ENCODE measurements at regions not wholly inside any gene's neighbourhood (a gene's known extent, or its start where the extent isn't known, plus 50 kb on each side); places are given as distances from the start of the nearest gene placed in this dataset.

GRCh38 chr16:17718495-17718894 is 247.7 kb upstream of the XYLT1 start:
- Mint-ChIP-seq H3K4me1 (no peaks in the 10 kb centered on the region), H3K4me3 (no peak overlapping the region), H3K27ac (no peak overlapping the region), H3K27me3 (peaks cover 18% of the 10 kb centered on the region), H3K36me3 (ENCODE audit: low read depth) (no peaks in the 10 kb centered on the region)
- DNase-seq = no peak
- no peak for ATAC-seq
- H3K9me3 ChIP-seq (ENCODE audit: control insufficient read depth, low read length, poor library complexity, severe bottlenecking) = no peaks in the 10 kb centered on the region

- peaks cover 8% of the 10 kb centered on the region for H3K27me3 Mint-ChIP-seq
- no peaks in the 10 kb centered on the region for H3K9me3 ChIP-seq (ENCODE audit: control insufficient read depth, low read length, poor library complexity, severe bottlenecking)
- ATAC-seq (no peak), DNase-seq (no peak)
- H3K36me3 Mint-ChIP-seq (ENCODE audit: low read depth) = no peaks in the 10 kb centered on the region
- H3K4me1 Mint-ChIP-seq = no peaks in the 10 kb centered on the region
- no peak overlapping the region for H3K4me3 Mint-ChIP-seq
- H3K27ac Mint-ChIP-seq = no peak overlapping the region
Measured at GRCh38 chr16:17705847-17706246, 235.1 kb upstream of the XYLT1 start.

DNA sequence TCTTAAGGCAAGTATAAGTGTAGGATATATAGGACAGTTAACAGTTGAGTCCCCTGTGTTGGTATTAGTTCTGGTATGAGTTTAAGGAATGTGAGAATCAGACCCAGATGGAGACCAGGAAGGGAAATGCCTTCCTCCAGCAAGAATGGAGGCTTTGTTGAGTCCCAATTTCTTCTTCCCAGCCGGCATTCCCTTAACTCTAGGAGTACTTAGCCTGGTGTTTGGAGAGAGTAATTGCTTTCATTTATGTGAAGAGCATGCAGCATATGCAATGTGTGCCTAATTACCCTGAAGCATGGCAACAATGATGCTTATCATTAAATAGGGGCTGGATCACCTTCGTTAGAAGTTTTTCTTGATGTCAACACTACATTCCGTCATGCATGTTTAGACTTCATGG is 225.9 kb upstream of the XYLT1 start:
- H3K9me3 ChIP-seq (ENCODE audit: control insufficient read depth, low read length, poor library complexity, severe bottlenecking) = no peaks in the 10 kb centered on the region
- Mint-ChIP-seq H3K4me3 (no peak overlapping the region), H3K36me3 (ENCODE audit: low read depth) (no peaks in the 10 kb centered on the region), H3K27me3 (peaks cover 42% of the 10 kb centered on the region), H3K27ac (no peak overlapping the region), H3K4me1 (no peaks in the 10 kb centered on the region)
- no peak for ATAC-seq
- no peak for DNase-seq

- Mint-ChIP-seq H3K4me1 (no peaks in the 10 kb centered on the region), H3K4me3 (no peak overlapping the region), H3K36me3 (ENCODE audit: low read depth) (peaks cover 2% of the 10 kb centered on the region), H3K27me3 (peaks cover 46% of the 10 kb centered on the region), H3K27ac (no peak overlapping the region)
- DNase-seq (no peak), ATAC-seq (no peak)
- H3K9me3 ChIP-seq (ENCODE audit: control insufficient read depth, low read length, poor library complexity, severe bottlenecking) = no peaks in the 10 kb centered on the region
Measured at GRCh38 chr16:17692484-17692883, 221.7 kb upstream of the XYLT1 start.

DNA sequence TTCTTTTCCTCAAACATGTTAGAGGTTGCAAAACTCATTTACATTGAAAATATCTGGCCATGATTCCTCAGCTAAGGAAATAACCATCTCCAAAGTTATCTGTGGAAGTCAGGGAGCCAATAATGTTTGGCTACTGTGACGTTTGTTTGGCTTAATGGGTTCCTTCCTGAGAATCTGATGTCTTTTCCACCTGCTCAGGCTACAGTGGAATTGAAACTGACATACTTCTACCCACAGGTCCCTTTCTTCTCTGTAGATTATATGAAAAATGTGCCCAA is 221.1 kb upstream of the XYLT1 start:
- H3K4me3 Mint-ChIP-seq = no peak overlapping the region

GRCh38 chr16:17691106-17691898 is 220.5 kb upstream of the XYLT1 start:
- Mint-ChIP-seq H3K36me3 (ENCODE audit: low read depth) (peaks cover 2% of the 10 kb centered on the region), H3K27me3 (peaks cover 44% of the 10 kb centered on the region), H3K4me1 (no peaks in the 10 kb centered on the region), H3K4me3 (no peak overlapping the region), H3K27ac (no peak overlapping the region)
- no peaks in the 10 kb centered on the region for H3K9me3 ChIP-seq (ENCODE audit: control insufficient read depth, low read length, poor library complexity, severe bottlenecking)
- DNase-seq (no peak), ATAC-seq (no peak)

More for the DNA sequence above, 221.1 kb upstream of the XYLT1 start:
- H3K27ac Mint-ChIP-seq = no peak overlapping the region
- DNase-seq (no peak), ATAC-seq (no peak)
- no peaks in the 10 kb centered on the region for H3K4me1 Mint-ChIP-seq
- no peaks in the 10 kb centered on the region for H3K9me3 ChIP-seq (ENCODE audit: control insufficient read depth, low read length, poor library complexity, severe bottlenecking)
- H3K27me3 Mint-ChIP-seq = peaks cover 44% of the 10 kb centered on the region
- H3K36me3 Mint-ChIP-seq (ENCODE audit: low read depth) = peaks cover 2% of the 10 kb centered on the region

DNA sequence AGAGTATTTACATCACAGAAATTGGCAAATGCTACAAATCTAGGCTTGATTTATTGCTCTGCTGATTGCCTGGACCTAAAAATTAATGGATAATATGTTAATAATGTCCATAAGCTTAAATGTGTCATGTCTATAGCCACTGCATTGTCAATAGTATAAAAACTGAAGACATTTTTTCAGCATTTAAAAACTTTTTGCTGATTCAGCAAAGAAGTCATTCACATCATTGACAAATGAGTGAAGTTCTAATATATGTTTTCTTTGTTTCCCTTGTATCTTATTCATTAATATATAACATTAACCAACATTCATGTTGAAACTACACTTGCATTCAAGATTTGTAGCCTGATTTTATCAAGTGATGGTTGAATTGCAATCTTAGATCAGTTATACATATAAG is 214.7 kb upstream of the XYLT1 start:
- no peak overlapping the region for H3K27ac Mint-ChIP-seq
- peaks cover 3% of the 10 kb centered on the region for H3K36me3 Mint-ChIP-seq (ENCODE audit: low read depth)
- H3K4me1 Mint-ChIP-seq = no peaks in the 10 kb centered on the region
- H3K27me3 Mint-ChIP-seq = peaks cover 10% of the 10 kb centered on the region
- no peak overlapping the region for H3K4me3 Mint-ChIP-seq
- ATAC-seq = no peak
- no peak for DNase-seq
- no peaks in the 10 kb centered on the region for H3K9me3 ChIP-seq (ENCODE audit: control insufficient read depth, low read length, poor library complexity, severe bottlenecking)

GRCh38 chr16:17683281-17683680 is 212.5 kb upstream of the XYLT1 start:
- no peak for DNase-seq
- ATAC-seq = no peak
- H3K9me3 ChIP-seq (ENCODE audit: control insufficient read depth, low read length, poor library complexity, severe bottlenecking) = no peaks in the 10 kb centered on the region
- H3K4me3 Mint-ChIP-seq = no peak overlapping the region
- H3K4me1 Mint-ChIP-seq = no peaks in the 10 kb centered on the region
- H3K36me3 Mint-ChIP-seq (ENCODE audit: low read depth) = peaks cover 2% of the 10 kb centered on the region
- H3K27ac Mint-ChIP-seq = no peak overlapping the region
- no peaks in the 10 kb centered on the region for H3K27me3 Mint-ChIP-seq

GRCh38 chr16:17676171-17676570 is 205.4 kb upstream of the XYLT1 start:
- H3K4me3 Mint-ChIP-seq = no peak overlapping the region
- H3K27me3 Mint-ChIP-seq = peaks cover 10% of the 10 kb centered on the region
- H3K36me3 Mint-ChIP-seq (ENCODE audit: low read depth) = peaks cover 2% of the 10 kb centered on the region
- H3K4me1 Mint-ChIP-seq = no peaks in the 10 kb centered on the region
- H3K27ac Mint-ChIP-seq = no peak overlapping the region
- DNase-seq (no peak), ATAC-seq (no peak)
- no peaks in the 10 kb centered on the region for H3K9me3 ChIP-seq (ENCODE audit: control insufficient read depth, low read length, poor library complexity, severe bottlenecking)

DNA sequence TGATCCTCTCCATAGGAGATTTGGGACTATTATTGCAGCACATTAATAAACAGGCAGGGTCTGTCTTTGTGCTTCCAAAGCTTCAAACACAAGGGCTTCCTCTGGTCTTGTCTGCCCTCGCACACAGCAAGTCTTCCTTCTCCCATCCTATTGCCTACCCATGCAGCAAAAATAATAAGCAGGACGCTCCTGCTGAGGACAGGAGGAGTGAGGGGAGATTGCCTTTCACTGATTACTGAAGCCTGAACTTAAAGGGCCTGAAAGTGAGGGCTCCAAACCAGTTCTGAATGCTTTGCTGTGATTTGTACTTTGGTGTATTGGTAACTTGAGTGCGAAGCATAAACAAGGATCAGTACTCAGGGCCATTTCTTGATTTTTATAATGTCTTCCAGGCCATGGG is 197.6 kb upstream of the XYLT1 start:
- Mint-ChIP-seq H3K4me3 (no peak overlapping the region), H3K36me3 (ENCODE audit: low read depth) (no peaks in the 10 kb centered on the region), H3K27ac (no peak overlapping the region), H3K4me1 (no peaks in the 10 kb centered on the region), H3K27me3 (peaks cover 16% of the 10 kb centered on the region)
- no peak for DNase-seq
- no peak for ATAC-seq
- no peaks in the 10 kb centered on the region for H3K9me3 ChIP-seq (ENCODE audit: control insufficient read depth, low read length, poor library complexity, severe bottlenecking)

DNA sequence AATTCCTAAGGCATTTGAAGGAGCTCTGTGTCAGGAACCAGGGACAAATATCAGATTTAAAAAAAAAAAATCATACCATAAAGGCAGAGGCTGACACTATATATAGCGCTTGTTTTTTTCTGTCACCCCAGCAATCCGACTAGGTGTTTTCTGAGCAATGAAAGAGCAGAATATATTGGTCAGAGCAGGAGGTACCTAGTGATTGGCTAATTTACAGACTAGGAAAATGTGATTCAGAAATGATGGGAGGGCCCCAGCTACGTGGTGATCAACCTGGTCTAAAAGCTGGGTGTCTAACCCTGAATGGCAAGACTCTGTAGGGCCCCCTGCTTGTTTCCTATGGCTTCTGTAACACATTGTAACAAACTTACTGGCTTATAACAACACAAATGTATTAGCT is 195.5 kb upstream of the XYLT1 start:
- DNase-seq (no peak), ATAC-seq (no peak)
- H3K9me3 ChIP-seq (ENCODE audit: control insufficient read depth, low read length, poor library complexity, severe bottlenecking) = no peaks in the 10 kb centered on the region
- Mint-ChIP-seq H3K27ac (no peak overlapping the region), H3K36me3 (ENCODE audit: low read depth) (no peaks in the 10 kb centered on the region), H3K4me3 (no peak overlapping the region), H3K27me3 (peaks cover 34% of the 10 kb centered on the region), H3K4me1 (no peaks in the 10 kb centered on the region)

DNA sequence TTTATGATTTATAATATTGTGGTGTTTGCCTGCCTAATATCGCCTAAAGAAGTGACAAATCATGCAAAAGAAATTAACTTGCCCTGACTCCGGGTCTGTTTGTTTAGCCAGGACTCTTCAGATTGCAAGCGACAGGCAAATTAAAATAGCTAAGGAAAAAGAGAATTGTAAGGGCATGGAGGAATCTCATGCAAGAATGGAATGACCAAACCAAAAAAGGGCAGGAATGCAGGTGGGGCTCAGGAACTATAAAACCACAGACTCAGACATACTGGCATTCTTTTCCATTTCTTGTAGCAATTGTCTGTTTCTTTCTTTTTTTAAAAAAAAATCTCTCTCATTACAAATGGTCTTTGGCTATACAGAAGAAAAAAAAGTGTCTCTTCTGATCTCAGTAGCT is 188.1 kb upstream of the XYLT1 start:
- H3K36me3 Mint-ChIP-seq (ENCODE audit: low read depth) = no peaks in the 10 kb centered on the region
- no peak overlapping the region for H3K4me3 Mint-ChIP-seq
- H3K27me3 Mint-ChIP-seq = peaks cover 60% of the 10 kb centered on the region
- ATAC-seq (no peak), DNase-seq (no peak)
- H3K27ac Mint-ChIP-seq = no peak overlapping the region
- no peaks in the 10 kb centered on the region for H3K9me3 ChIP-seq (ENCODE audit: control insufficient read depth, low read length, poor library complexity, severe bottlenecking)
- H3K4me1 Mint-ChIP-seq = peaks cover 13% of the 10 kb centered on the region

DNA sequence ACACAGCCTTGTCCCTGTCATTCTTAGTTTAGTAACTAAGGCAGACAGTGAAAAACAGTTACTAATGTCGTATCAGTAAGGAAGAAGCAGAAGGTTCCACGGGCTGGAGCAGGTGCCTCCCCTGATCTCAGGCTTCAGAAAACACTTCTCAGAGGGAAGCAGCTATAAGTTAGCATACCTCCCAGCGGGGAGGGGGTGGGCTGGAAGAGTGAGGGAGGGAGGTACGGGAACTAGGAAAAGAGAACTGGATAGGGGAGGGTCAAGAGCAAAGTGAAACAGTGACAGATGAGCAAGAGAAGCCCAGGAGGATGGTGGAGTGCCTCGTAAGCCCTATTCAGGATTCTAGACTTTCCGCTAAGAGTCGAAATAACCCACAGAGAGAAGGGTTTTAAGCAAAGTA is 186.3 kb upstream of the XYLT1 start:
- no peak for ATAC-seq
- DNase-seq = no peak
- H3K4me3 Mint-ChIP-seq = no peak overlapping the region
- H3K27me3 Mint-ChIP-seq = peaks cover 65% of the 10 kb centered on the region
- H3K27ac Mint-ChIP-seq = peak overlapping the region; percentile 27
- H3K9me3 ChIP-seq (ENCODE audit: control insufficient read depth, low read length, poor library complexity, severe bottlenecking) = no peaks in the 10 kb centered on the region
- H3K36me3 Mint-ChIP-seq (ENCODE audit: low read depth) = no peaks in the 10 kb centered on the region
- peaks cover 13% of the 10 kb centered on the region for H3K4me1 Mint-ChIP-seq

GRCh38 chr16:17654571-17654970 is 183.8 kb upstream of the XYLT1 start:
- H3K27me3 Mint-ChIP-seq = peaks cover 72% of the 10 kb centered on the region
- peaks cover 13% of the 10 kb centered on the region for H3K4me1 Mint-ChIP-seq
- H3K9me3 ChIP-seq (ENCODE audit: control insufficient read depth, low read length, poor library complexity, severe bottlenecking) = no peaks in the 10 kb centered on the region
- H3K36me3 Mint-ChIP-seq (ENCODE audit: low read depth) = no peaks in the 10 kb centered on the region
- no peak overlapping the region for H3K27ac Mint-ChIP-seq
- DNase-seq (no peak), ATAC-seq (no peak)
- H3K4me3 Mint-ChIP-seq = no peak overlapping the region

All from T-helper 17 cell (primary cell).